GM12878 (cell line): ENCODE measurements at regions not wholly inside any gene's neighbourhood (a gene's known extent, or its start where the extent isn't known, plus 50 kb on each side); places are given as distances from the start of the nearest gene placed in this dataset.

Experiments
- ATAC-seq: fragments of 200-7000 bp; cut with Tn5 transposase; 3 replicates; pipeline ENCODE4 v1.9.1; 2020; ENCODE audit warnings: mild to moderate bottlenecking, moderate library complexity
- BruUV-seq: library from RNA; stranded (reverse); fragments of 400-500 nt; replicated peaks from 2 replicates; lab custom pipeline; 2021; lab: Mats Ljungman, UMichigan
- CTCF ChIA-PET: fragments of 300-600 bp; sonication (Branson Sonifier 250); formaldehyde crosslinking; extraction: SDS; loops from one replicate; lab custom pipeline; 2021; ENCODE audit warnings: inconsistent platforms; lab: Yijun Ruan, JAX
- POLR2A ChIA-PET: fragments of 350-600 bp; formaldehyde crosslinking; extraction: SDS; loops from one replicate; lab custom pipeline; 2021; ENCODE audit warnings: inconsistent platforms; lab: Charles Lee
- RAD21 ChIA-PET: fragments of 300-600 bp; sonication (Branson Sonifier 250); formaldehyde crosslinking; loops from one replicate; lab custom pipeline; 2023; ENCODE audit warnings: antibody characterized with exemption; ENCODE audit not compliant: unreplicated experiment; lab: Charles Lee
- SMC1A ChIA-PET: fragments of 300-600 bp; sonication (Branson Sonifier 250); formaldehyde crosslinking; loops from one replicate; lab custom pipeline; 2023; ENCODE audit not compliant: unreplicated experiment, uncharacterized antibody; lab: Charles Lee
- DNase-seq: peaks from one replicate; pipeline ENCODE4 v3.0.0-alpha.2; 2011; ENCODE audit warnings: low read depth, low spot score
- FAIRE-seq: peaks from 3 replicates; lab custom pipeline; 2011; peaks lifted over from hg19 to GRCh38; lab: Jason Lieb, UNC
- H2AFZ ChIP-seq: 2 replicates; pipeline ENCODE4 v1.6.0; 2011; ENCODE audit warnings: low read depth, low read length, control low read depth; ENCODE audit not compliant: control insufficient read depth
- H3K27ac ChIP-seq: 2 replicates; pipeline ENCODE4 v1.5.1; 2011; ENCODE audit warnings: control low read depth; ENCODE audit not compliant: control insufficient read depth, insufficient read depth
- H3K27me3 ChIP-seq, 2 experiments: replicated peaks in 1 of 2; 2 replicates each; pipeline versions ENCODE4 v1.6.0 to v1.6.1; 2011; ENCODE audit warnings: low read length in 1 of 2; ENCODE audit not compliant: control insufficient read depth in 2 of 2, insufficient read depth in 2 of 2
- H3K36me3 ChIP-seq, 2 experiments: 2 replicates each; pipeline ENCODE4 v1.5.1; 2011; ENCODE audit warnings: low read length in 1 of 2; ENCODE audit not compliant: control insufficient read depth in 2 of 2, insufficient read depth in 2 of 2
- H3K4me1 ChIP-seq: 2 replicates; pipeline ENCODE4 v1.6.1; 2011; ENCODE audit warnings: mild to moderate bottlenecking, low read length, moderate library complexity, mixed read lengths; ENCODE audit not compliant: control insufficient read depth, insufficient read depth
- H3K4me2 ChIP-seq: 2 replicates; pipeline ENCODE4 v1.6.0; 2011; ENCODE audit warnings: control low read depth; ENCODE audit not compliant: control insufficient read depth, insufficient read depth
- H3K4me3 ChIP-seq: fragments of 200-600 bp; sonication (generic); 2 replicates; pipeline ENCODE4 v1.5.1; 2016
- H3K79me2 ChIP-seq: 2 replicates; pipeline ENCODE4 v1.6.0; 2011; ENCODE audit warnings: low read length; ENCODE audit not compliant: control insufficient read depth, insufficient read depth
- H3K9ac ChIP-seq: 2 replicates; pipeline ENCODE4 v1.8.0; 2011; ENCODE audit warnings: low read length, control low read depth, mixed read lengths; ENCODE audit not compliant: control insufficient read depth, insufficient read depth
- H3K9me3 ChIP-seq: replicated peaks from 3 replicates; pipeline ENCODE4 v1.5.1; 2011; ENCODE audit warnings: mild to moderate bottlenecking, low read length; ENCODE audit not compliant: control insufficient read depth, insufficient read depth
- H4K20me1 ChIP-seq: 2 replicates; pipeline ENCODE4 v1.6.0; 2011; ENCODE audit not compliant: control insufficient read depth, insufficient read depth
- ASH2L ChIP-seq: fragments of 300-600, 200-600 bp; sonication (generic); IDR thresholded peaks from 2 replicates; pipeline ENCODE4 v1.6.1; 2017; ENCODE audit warnings: low read depth, mild to moderate bottlenecking, borderline replicate concordance
- BACH1 ChIP-seq: fragments of 450-650 bp; IDR thresholded peaks from 2 replicates; pipeline ENCODE4 v1.6.1; 2017; ENCODE audit warnings: mild to moderate bottlenecking, borderline replicate concordance
- CTCF ChIP-seq, 3 experiments: IDR thresholded peaks in 2 of 3; conservative IDR thresholded peaks in 1 of 3; 2 replicates each; pipeline ENCODE4 v1.5.1; 2011; ENCODE audit warnings: low read depth in 3 of 3, low read length in 3 of 3, mild to moderate bottlenecking in 3 of 3, control low read depth in 2 of 3, moderate library complexity in 2 of 3, inconsistent platforms in 1 of 3, mixed read lengths in 1 of 3; ENCODE audit not compliant: control insufficient read depth in 2 of 3, insufficient read depth in 1 of 3; ENCODE audit errors: extremely low read depth in 1 of 3
- KDM1A ChIP-seq: fragments of 200-600 bp; sonication (generic); IDR thresholded peaks from 2 replicates; pipeline ENCODE4 v1.6.1; 2016; ENCODE audit warnings: borderline replicate concordance
- MEF2A ChIP-seq: IDR thresholded peaks from 2 replicates; pipeline ENCODE4 v1.6.1; 2011; ENCODE audit warnings: low read depth, mild to moderate bottlenecking, low read length, moderate library complexity; ENCODE audit not compliant: insufficient read depth
- MTA3 ChIP-seq: IDR thresholded peaks from 2 replicates; pipeline ENCODE4 v1.6.1; 2012; ENCODE audit warnings: low read length, inconsistent platforms, borderline replicate concordance
- PML ChIP-seq: IDR thresholded peaks from 2 replicates; pipeline ENCODE4 v1.6.1; 2012; ENCODE audit warnings: low read length, inconsistent platforms
- RAD21 ChIP-seq: IDR thresholded peaks from 2 replicates; pipeline ENCODE4 v1.6.1; 2011; ENCODE audit warnings: mild to moderate bottlenecking, low read depth, low read length, moderate library complexity; ENCODE audit not compliant: insufficient read depth
- RELA ChIP-seq: fragments of 450-650 bp; IDR thresholded peaks from 2 replicates; pipeline ENCODE4 v1.8.0; 2014; ENCODE audit warnings: borderline replicate concordance; ENCODE audit not compliant: partially characterized antibody
- SPI1 ChIP-seq: IDR thresholded peaks from 2 replicates; pipeline ENCODE4 v1.6.1; 2011; ENCODE audit warnings: low read depth, mild to moderate bottlenecking, low read length, moderate library complexity, borderline replicate concordance; ENCODE audit not compliant: insufficient read depth
- YY1 ChIP-seq: IDR thresholded peaks from 2 replicates; pipeline ENCODE4 v1.6.1; 2011; ENCODE audit warnings: low read depth, mild to moderate bottlenecking, low read length
- ZNF274 ChIP-seq: IDR thresholded peaks from one replicate; pipeline ENCODE4 v1.8.0; 2011; ENCODE audit not compliant: insufficient read length, insufficient read depth
- WGBS: methylation state at CpG from one replicate; pipeline ENCODE4 v1.1.6; 2016; ENCODE audit warnings: low lambda C conversion rate; ENCODE audit not compliant: insufficient replicate concordance, insufficient coverage; ENCODE audit errors: missing lambda C conversion rate; 5-methylcytosine and 5-hydroxymethylcytosine counted together
- in situ Hi-C: fragments of 300-500 bp; cut with MboI; formaldehyde crosslinking; loops from 9 replicates; pipeline ENCODE4 v1.14.3; 2018; ENCODE audit warnings: mixed read lengths
- intact Hi-C: fragments of 100-400 bp; cut with micrococcal nuclease; formaldehyde crosslinking; loops from one replicate; pipeline ENCODE4 v1.14.2; 2022; ENCODE audit not compliant: unreplicated experiment

GRCh38 chr4:170875868-170876267, 786.1 kb upstream of the AADAT start:
- no peak for DNase-seq
- BruUV-seq = no TSS peak
- H3K4me1 ChIP-seq = no peaks in the 10 kb centered on the region
- WGBS = 41% methylated on average over 1 of the region's 1 CpG
- POLR2A ChIA-PET = interaction anchor here (0.7 kb wide), 1 partner anchor 474 kb away, joined by 9 read pairs; no protein-coding TSS in a partner anchor
- no peaks in the 10 kb centered on the region for H3K36me3 ChIP-seq
- no peak overlapping the region for H3K27ac ChIP-seq
- no peaks in the 10 kb centered on the region; a peak in 1 of 4 replicates for H3K27me3 ChIP-seq
- TF ChIP-seq CTCF (IDR thresholded peaks at IDR 0.05 in 2 of 3, conservative IDR thresholded peaks at IDR 0.05 in 1 of 3; ENCODE audit: control insufficient read depth in 2 of 3, extremely low read depth in 1 of 3, insufficient read depth in 1 of 3, low read depth in 3 of 3, low read length in 3 of 3) = 0 out of 6 replicates have a peak, but pooled peaks of 1 of the 3 experiments have one; percentile 2
- no peak for TF ChIP-seq MEF2A
- 0 out of 2 replicates have a peak, but pooled peaks have one; percentile 3 for TF ChIP-seq RAD21
- no peak overlapping the region for H3K4me2 ChIP-seq
- RAD21 ChIA-PET = no interaction called here
- no peaks in the 10 kb centered on the region for H3K9me3 ChIP-seq
- intact Hi-C loops (no loop called here), in situ Hi-C loops (no loop called here)
- no peak overlapping the region for H3K4me3 ChIP-seq
- H3K9ac ChIP-seq = no peak overlapping the region
- H3K79me2 ChIP-seq = no peaks in the 10 kb centered on the region
- ATAC-seq = peak; percentile 36; the same call in 1 of the 3 replicates
- H2AFZ ChIP-seq = no peak overlapping the region
- no peaks in the 10 kb centered on the region for H4K20me1 ChIP-seq
- CTCF ChIA-PET = interaction anchor here (1.4 kb wide), 1 partner anchor 616 kb away, joined by 4 read pairs; no protein-coding TSS in a partner anchor
- SMC1A ChIA-PET = no interaction called here
- FAIRE-seq = no peak

GRCh38 chr4:170872794-170873193, 783.0 kb upstream of the AADAT start:
- BruUV-seq = no TSS peak
- FAIRE-seq = no peak
- ATAC-seq = no peak

More at GRCh38 chr4:170872794-170873193, 783.0 kb upstream of the AADAT start:
- H2AFZ ChIP-seq = no peak overlapping the region
- H3K4me2 ChIP-seq = no peak overlapping the region
- no peaks in the 10 kb centered on the region; a peak in 1 of 4 replicates for H3K27me3 ChIP-seq
- no peak overlapping the region for H3K9ac ChIP-seq
- TF ChIP-seq SPI1 (no peak), BACH1 (no peak), ZNF274 (no peak), YY1 (no peak), ASH2L (no peak), KDM1A (no peak), MTA3 (no peak), PML (no peak), RELA (no peak)
- TF ChIP-seq, all 136 proteins: peak for 0
- POLR2A ChIA-PET = no interaction called here
- RAD21 ChIA-PET = no interaction called here
- SMC1A ChIA-PET = interaction anchor here (1.5 kb wide), 1 partner anchor 15 kb away, joined by 3 read pairs; no protein-coding TSS in a partner anchor
- DNase-seq = no peak
- no peak overlapping the region for H3K4me3 ChIP-seq
- H3K9me3 ChIP-seq = no peaks in the 10 kb centered on the region
- CTCF ChIA-PET = interaction anchor here (1.0 kb wide), 1 partner anchor 15 kb away, joined by 3 read pairs; no protein-coding TSS in a partner anchor
- intact Hi-C loops = no loop called here
- no peaks in the 10 kb centered on the region for H4K20me1 ChIP-seq
- no peaks in the 10 kb centered on the region for H3K36me3 ChIP-seq
- no peaks in the 10 kb centered on the region for H3K4me1 ChIP-seq
- H3K79me2 ChIP-seq = no peaks in the 10 kb centered on the region
- no peak overlapping the region for H3K27ac ChIP-seq
- in situ Hi-C loops = loop anchor here (25.0 kb wide), 1 partner anchor 735 kb away; no protein-coding TSS in a partner anchor
